Right cardiac atrium (tissue), 5 donors: ENCODE measurements at regions not wholly inside any gene's neighbourhood (a gene's known extent, or its start where the extent isn't known, plus 50 kb on each side); places are given as distances from the start of the nearest gene placed in this dataset.
"Not testable (repeated sequence)": the region's sequence is repeated elsewhere in the genome, so short reads cannot be mapped to it uniquely, and the experiment has no call there.

Experiments
- ATAC-seq, 2 donors: fragments of 200-7000 bp; cut with Tn5 transposase; one replicate each; pipeline versions ENCODE4 v1.8.0 to v1.9.1; 2020; ENCODE audit warnings: moderate library complexity in 2 of 2, mild to moderate bottlenecking in 1 of 2
- DNase-seq, 3 donors: peaks; one replicate each; pipeline ENCODE4 v3.0.0-alpha.2; 2020
- H3K27ac ChIP-seq: one replicate; pipeline ENCODE4 v1.5.1; 2013; ENCODE audit warnings: mild to moderate bottlenecking, low read length, control low read depth, moderate library complexity
- H3K27me3 ChIP-seq: one replicate; pipeline ENCODE4 v1.6.1; 2013; ENCODE audit not compliant: control insufficient read depth, insufficient read depth
- H3K4me1 ChIP-seq: one replicate; pipeline ENCODE4 v1.6.1; 2013; ENCODE audit warnings: low read length; ENCODE audit not compliant: control insufficient read depth, insufficient read depth
- H3K4me3 ChIP-seq: one replicate; pipeline ENCODE4 v1.5.1; 2013; ENCODE audit warnings: low read length, control low read depth
- H3K9me3 ChIP-seq: one replicate; pipeline ENCODE4 v1.6.1; 2013; ENCODE audit warnings: low read length; ENCODE audit not compliant: control insufficient read depth
- WGBS: extraction: QIAGEN DNeasy Blood & Tissue Kit; methylation state at CpG from one replicate; pipeline ENCODE4 v1.1.7; 2013; 5-methylcytosine and 5-hydroxymethylcytosine counted together
- intact Hi-C, 4 donors: fragments of 100-400 bp; cut with DNase I; formaldehyde crosslinking; loops; one replicate each; pipeline versions ENCODE4 v1.11.0 to v1.14.0; 2022 to 2023
- donor health status: healthy with polysubstance abuse.
- donor health status: DM: no; HTN: yes; CAD: no.
- donor health status: DM: no; HTN: no; CAD: no.
- donor health status: DM: no; HTN: yes; CAD: no; lungs with severe emphysema.
- donor health status: DM: yes; HTN: yes; CAD: no.

DNA sequence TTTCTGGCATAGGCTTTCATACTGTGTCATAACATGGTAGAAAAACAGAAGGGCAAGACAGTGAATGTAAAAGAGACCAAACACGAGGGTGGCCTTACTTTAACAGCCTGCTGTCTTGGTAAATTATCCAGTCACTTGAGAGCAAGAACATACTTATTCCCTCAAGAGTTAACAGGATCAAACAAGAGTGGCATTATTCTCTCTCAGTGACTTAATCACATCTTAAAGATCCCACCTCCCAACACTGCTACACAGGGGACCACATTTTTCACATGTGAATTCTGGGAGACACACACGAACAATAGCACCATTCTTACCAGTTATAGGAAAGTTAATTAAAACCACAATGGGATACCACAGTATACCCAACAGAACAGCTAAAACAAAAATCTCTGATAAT is 898.0 kb upstream of the C9orf72 start:
- Histone ChIP-seq H3K27ac (no peak overlapping the region), H3K4me3 (no peak overlapping the region), H3K9me3 (no peaks in the 10 kb centered on the region), H3K27me3 (no peaks in the 10 kb centered on the region), H3K4me1 (no peaks in the 10 kb centered on the region)
- WGBS: 71% methylated on average over 2 of the region's 2 CpGs
- DNase-seq (no peak), ATAC-seq (no peak)
- intact Hi-C loops: no loop called here

DNA sequence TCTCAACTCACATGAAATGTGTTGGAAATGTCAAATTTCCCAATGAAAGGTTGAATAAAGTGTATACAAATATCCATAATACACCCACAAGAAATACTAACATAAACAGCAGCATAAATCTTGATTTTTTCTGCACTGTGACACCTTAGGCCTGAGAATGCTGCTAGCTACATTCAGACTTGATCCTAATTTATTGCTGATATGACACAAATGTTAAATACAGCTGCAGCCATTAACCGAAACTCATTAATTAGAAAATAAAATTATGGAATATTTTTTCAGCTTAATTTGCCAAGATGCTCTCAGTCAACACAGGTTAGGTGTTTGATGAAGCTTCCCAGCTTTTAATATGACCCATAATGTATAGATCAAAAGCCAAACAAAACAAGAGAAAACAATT is 914.3 kb upstream of the C9orf72 start:
- WGBS: 82% methylated on average over 1 of the region's 1 CpG
- Histone ChIP-seq H3K9me3 (no peaks in the 10 kb centered on the region), H3K27ac (no peak overlapping the region), H3K27me3 (no peaks in the 10 kb centered on the region), H3K4me1 (no peaks in the 10 kb centered on the region), H3K4me3 (no peak overlapping the region)
- no peak for DNase-seq
- no peak for ATAC-seq
- intact Hi-C loops: no loop called here

DNA sequence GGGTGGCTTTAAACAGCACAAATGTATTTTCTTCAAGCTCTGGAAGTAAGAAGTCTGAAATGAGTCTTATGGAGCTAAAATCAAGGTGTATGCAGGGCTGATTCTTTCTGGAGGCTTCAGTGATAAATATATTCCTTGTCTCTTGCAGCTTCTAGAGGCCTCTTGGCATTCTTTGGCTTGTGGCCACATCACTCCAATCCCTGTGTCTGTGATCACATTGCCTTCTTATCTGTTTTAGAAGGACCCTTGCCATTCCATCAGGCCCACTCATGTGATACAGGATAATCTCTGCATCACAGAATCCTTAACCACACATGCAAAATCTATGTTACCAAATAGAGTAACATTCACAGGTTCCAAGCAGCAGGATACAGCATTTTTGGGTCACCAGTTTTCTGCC is 917.8 kb upstream of the C9orf72 start:
- H3K27ac ChIP-seq: no peak overlapping the region
- intact Hi-C loops: no loop called here
- DNase-seq (no peak), ATAC-seq (no peak)
- H3K4me3 ChIP-seq: no peak overlapping the region
- no peaks in the 10 kb centered on the region for H3K27me3 ChIP-seq
- no peaks in the 10 kb centered on the region for H3K9me3 ChIP-seq
- H3K4me1 ChIP-seq: no peaks in the 10 kb centered on the region

DNA sequence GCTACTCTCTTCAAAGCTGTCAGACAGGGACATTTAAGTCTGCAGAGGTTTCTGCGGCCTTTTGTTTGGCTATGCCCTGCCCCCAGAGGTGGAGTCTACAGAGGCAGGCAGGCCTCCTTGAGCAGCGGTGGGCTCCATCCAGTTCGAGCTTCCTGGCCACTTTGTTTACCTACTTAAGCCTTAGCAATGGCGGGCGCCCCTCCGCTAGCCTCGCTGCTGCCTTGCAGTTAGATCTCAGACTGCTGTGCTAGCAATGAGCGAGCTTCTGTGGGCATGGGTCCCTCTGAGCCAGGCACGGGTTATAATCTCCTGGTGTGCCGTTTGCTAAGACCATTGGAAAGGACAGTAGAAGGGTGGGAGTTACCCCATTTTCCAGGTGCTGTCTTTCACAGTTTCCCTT is 924.9 kb upstream of the C9orf72 start:
- peak in 1 of 3 donors; percentile 26 for DNase-seq
- intact Hi-C loops, H3K27ac ChIP-seq, ATAC-seq, H3K4me1 ChIP-seq, H3K9me3 ChIP-seq, H3K4me3 ChIP-seq, H3K27me3 ChIP-seq: not testable (repeated sequence)
- 89% methylated on average over 10 of the region's 10 CpGs for WGBS

DNA sequence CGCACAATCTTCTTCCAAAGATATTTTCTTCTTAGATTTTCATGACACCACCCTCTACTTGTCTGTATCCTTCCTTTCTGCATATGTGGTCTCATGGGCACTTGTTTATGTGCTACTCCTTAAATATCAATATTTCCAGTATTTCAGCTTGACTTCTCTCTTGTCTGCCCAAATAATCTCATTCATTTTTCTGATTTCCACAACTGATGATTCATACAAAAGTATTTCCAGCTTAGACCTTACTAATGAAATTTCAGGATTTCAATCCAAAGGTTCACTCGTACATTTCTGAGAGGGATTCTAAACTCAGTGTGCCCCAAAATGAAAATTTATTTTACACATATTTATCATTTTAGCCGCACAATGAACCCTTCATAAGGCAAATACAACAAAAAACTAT is 928.9 kb upstream of the C9orf72 start:
- no peak for ATAC-seq
- no peak for DNase-seq
- Histone ChIP-seq H3K4me1 (no peaks in the 10 kb centered on the region), H3K27ac (no peak overlapping the region), H3K4me3 (no peak overlapping the region), H3K27me3 (no peaks in the 10 kb centered on the region), H3K9me3 (no peaks in the 10 kb centered on the region)
- intact Hi-C loops: no loop called here
- 77% methylated on average over 3 of the region's 3 CpGs for WGBS

DNA sequence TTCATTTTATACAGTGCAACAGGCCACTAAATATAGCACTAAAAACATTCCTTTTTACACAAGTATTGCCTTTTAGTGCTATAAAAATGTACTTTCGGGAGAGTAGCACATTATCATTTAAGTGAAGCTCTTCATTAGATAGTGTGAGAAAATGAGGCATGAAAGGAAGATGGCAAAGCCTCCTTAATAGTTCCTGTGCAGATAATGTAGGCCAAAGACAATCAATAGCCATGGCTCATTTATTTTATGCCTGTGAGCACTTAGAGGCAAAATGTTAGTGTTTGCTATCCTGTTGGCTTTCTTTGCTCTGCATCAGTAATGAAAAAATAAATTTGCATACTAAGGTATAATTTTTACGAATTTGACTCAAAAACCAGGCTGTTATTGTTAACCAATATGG is 929.5 kb upstream of the C9orf72 start:
- intact Hi-C loops: no loop called here
- 55% methylated on average over 2 of the region's 2 CpGs for WGBS
- H3K27me3 ChIP-seq: no peaks in the 10 kb centered on the region

DNA sequence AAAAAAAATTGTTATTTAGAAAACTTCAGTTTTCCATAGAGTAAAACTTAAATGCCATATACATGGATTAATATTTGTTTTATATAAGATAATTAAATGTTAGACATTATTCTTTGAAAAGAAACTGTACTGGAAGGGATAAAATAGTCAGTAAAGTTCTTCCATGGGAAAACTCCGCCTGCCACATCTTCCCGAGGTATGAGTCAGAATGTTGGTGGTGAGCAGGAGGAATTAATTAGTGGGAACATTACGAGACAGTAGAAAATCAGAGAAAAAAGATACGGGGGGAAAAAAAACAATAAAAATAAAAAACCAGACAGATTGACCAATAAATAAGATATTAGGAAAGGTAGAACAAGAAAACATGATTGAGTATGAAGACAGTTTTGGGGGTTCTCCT is 930.3 kb upstream of the C9orf72 start:
- DNase-seq: no peak
- ATAC-seq: no peak
- Histone ChIP-seq H3K4me3 (no peak overlapping the region), H3K27me3 (no peaks in the 10 kb centered on the region), H3K27ac (no peak overlapping the region), H3K4me1 (no peaks in the 10 kb centered on the region), H3K9me3 (no peaks in the 10 kb centered on the region)
- intact Hi-C loops: no loop called here
- WGBS: 70% methylated on average over 4 of the region's 4 CpGs

More for the DNA sequence above, 929.5 kb upstream of the C9orf72 start:
- H3K27ac ChIP-seq: no peak overlapping the region
- ATAC-seq: no peak
- H3K4me1 ChIP-seq: no peaks in the 10 kb centered on the region
- H3K9me3 ChIP-seq: no peaks in the 10 kb centered on the region
- H3K4me3 ChIP-seq: no peak overlapping the region
- DNase-seq: no peak

GRCh38 chr9:28518439-28518838 is 945.2 kb upstream of the C9orf72 start:
- Histone ChIP-seq H3K27me3 (no peaks in the 10 kb centered on the region), H3K9me3 (no peaks in the 10 kb centered on the region), H3K4me1 (no peaks in the 10 kb centered on the region), H3K4me3 (no peak overlapping the region), H3K27ac (no peak overlapping the region)
- DNase-seq (no peak), ATAC-seq (no peak)
- intact Hi-C loops: no loop called here
- WGBS: 57% methylated on average over 3 of the region's 3 CpGs

DNA sequence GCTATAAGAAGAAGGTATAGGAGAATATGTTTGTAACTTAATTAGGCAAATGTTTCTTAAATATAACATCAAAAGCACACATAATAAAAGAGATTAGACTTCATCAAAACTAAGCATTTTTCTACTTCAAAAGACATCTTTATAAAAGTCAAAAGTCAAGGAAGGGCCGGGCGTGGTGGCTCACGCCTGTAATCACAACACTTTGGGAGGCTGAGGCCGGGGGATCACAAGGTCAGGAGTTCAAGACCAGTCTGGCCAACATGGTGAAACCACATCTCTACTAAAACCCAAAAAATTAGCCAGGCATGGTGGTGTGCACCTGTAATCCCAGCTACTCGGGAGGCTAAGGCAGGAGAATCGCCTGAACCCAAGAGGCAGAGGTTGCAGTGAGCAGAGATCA is 951.0 kb upstream of the C9orf72 start:
- DNase-seq, intact Hi-C loops: not testable (repeated sequence)
- WGBS: 80% methylated on average over 6 of the region's 6 CpGs

DNA sequence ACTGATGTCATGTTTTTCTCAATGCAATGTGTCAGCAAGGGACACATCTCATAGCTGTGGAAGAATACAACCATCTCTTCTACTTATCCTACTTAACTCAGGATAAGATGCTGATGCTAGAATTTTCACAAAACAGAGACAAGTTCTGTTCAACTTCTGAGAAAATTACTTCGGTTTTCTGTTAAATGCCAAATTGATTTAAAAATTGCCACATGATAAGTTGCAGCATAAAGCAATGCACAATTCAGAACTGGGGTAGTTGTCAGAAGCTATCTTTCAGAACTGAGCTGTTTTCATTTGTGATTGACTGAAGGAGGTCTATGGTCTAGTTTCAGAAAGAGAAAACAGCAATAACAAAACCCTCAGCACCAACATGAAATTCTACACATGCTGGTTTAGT is 954.8 kb upstream of the C9orf72 start:
- no peaks in the 10 kb centered on the region for H3K27me3 ChIP-seq
- H3K27ac ChIP-seq: no peak overlapping the region
- ATAC-seq (no peak), DNase-seq (no peak)
- no peaks in the 10 kb centered on the region for H3K4me1 ChIP-seq
- intact Hi-C loops: no loop called here
- 58% methylated on average over 1 of the region's 1 CpG for WGBS
- no peaks in the 10 kb centered on the region for H3K9me3 ChIP-seq
- H3K4me3 ChIP-seq: no peak overlapping the region

More for the DNA sequence above, 951.0 kb upstream of the C9orf72 start:
- not testable (repeated sequence) for H3K27me3 ChIP-seq, ATAC-seq, H3K4me3 ChIP-seq, H3K27ac ChIP-seq, H3K4me1 ChIP-seq, H3K9me3 ChIP-seq

DNA sequence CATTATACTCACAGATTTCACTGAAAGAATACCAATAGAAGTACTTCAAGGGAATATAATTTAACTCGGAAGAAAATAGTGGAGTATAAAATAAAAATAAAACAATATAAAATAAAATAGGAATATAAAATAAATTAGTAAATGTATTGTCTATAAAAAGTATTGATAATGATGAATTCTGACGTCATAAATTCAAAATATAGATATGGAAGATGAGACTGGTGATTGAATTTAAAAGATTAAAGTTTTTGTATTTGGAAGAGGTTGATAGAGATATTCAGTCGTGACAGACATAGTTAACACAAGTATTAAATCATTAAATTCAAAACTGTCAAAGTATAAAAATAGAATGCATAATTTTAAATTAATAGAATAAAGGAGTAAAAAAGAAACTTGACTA is 964.9 kb upstream of the C9orf72 start:
- ATAC-seq: no peak
- Histone ChIP-seq H3K4me1 (no peaks in the 10 kb centered on the region), H3K27me3 (no peaks in the 10 kb centered on the region), H3K27ac (no peak overlapping the region), H3K9me3 (no peaks in the 10 kb centered on the region), H3K4me3 (no peak overlapping the region)
- DNase-seq: no peak
- WGBS: 72% methylated on average over 3 of the region's 3 CpGs
- intact Hi-C loops: no loop called here

DNA sequence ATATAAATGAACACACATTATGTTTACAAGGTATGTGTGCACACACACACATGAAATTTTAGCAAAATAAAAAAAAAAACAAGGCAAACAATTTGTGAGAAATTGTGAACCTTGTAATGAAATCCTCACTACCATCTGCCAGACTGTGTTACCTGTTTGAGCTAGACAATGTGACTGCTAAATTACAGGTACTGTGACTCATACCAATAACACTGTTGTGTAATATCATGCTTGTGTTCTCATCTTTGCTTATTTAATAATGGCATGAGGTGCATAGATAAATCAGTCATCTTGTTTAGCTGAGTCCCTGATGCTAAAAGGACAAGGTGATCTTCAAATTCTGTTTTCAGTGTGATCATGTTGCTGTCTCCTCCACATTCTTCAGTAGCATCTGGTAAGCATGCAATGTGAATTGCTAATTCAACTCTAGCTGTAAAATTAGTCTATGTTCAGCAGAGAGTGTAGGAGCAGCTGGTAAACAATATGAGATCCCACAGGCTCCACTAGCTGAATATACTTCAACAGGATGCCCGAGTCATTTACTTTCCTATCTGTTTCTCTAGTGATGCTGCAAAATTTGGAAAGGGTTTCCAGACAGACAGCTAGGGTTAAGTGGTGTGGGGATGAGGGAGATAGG is 966.3 kb upstream of the C9orf72 start:
- Histone ChIP-seq H3K27ac (no peak overlapping the region), H3K27me3 (no peaks in the 10 kb centered on the region), H3K9me3 (no peaks in the 10 kb centered on the region), H3K4me1 (no peaks in the 10 kb centered on the region), H3K4me3 (no peak overlapping the region)
- 49% methylated on average over 1 of the region's 1 CpG for WGBS
- DNase-seq (no peak), ATAC-seq (no peak)
- intact Hi-C loops: no loop called here
